IMR-90 (cell line): ENCODE measurements at regions not wholly inside any gene's neighbourhood (a gene's known extent, or its start where the extent isn't known, plus 50 kb on each side); places are given as distances from the start of the nearest gene placed in this dataset.

Experiments
- ATAC-seq: fragments of 200-7000 bp; cut with Tn5 transposase; 2 replicates; pipeline ENCODE4 v1.9.1; 2020; ENCODE audit warnings: low read depth, mild to moderate bottlenecking, moderate library complexity
- BruUV-seq: library from RNA; stranded (reverse); fragments of 400-500 nt; replicated peaks from 2 replicates; lab custom pipeline; 2021; lab: Mats Ljungman, UMichigan
- CTCF ChIA-PET: fragments of 300-600 bp; formaldehyde crosslinking; extraction: SDS; loops from one replicate; lab custom pipeline; 2021; ENCODE audit warnings: antibody characterized with exemption; lab: Yijun Ruan, JAX
- POLR2A ChIA-PET: fragments of 300-600 bp; sonication (Branson Sonifier 250); formaldehyde crosslinking; loops from one replicate; lab custom pipeline; 2022; ENCODE audit warnings: antibody characterized with exemption; ENCODE audit not compliant: unreplicated experiment; lab: Charles Lee
- DNase-seq: peaks from one replicate; pipeline ENCODE4 v3.0.0; 2013
- H2AFZ ChIP-seq: replicated peaks from 2 replicates; pipeline ENCODE3; 2013; ENCODE audit warnings: low read length, mild to moderate bottlenecking; ENCODE audit not compliant: poor library complexity
- H2AK5ac ChIP-seq: 2 replicates; pipeline ENCODE4 v1.6.1; 2013; ENCODE audit warnings: low read depth, low read length, inconsistent platforms
- H2AK9ac ChIP-seq: replicated peaks from 2 replicates; pipeline ENCODE3; 2013; ENCODE audit warnings: mild to moderate bottlenecking, low read depth, low read length, moderate library complexity; ENCODE audit not compliant: poor library complexity
- H2BK120ac ChIP-seq: 2 replicates; pipeline ENCODE4 v1.6.1; 2013; ENCODE audit warnings: low read depth, low read length, inconsistent platforms
- H2BK15ac ChIP-seq: 3 replicates; pipeline ENCODE4 v1.6.1; 2013; ENCODE audit warnings: low read depth, low read length, inconsistent platforms
- H2BK20ac ChIP-seq: 2 replicates; pipeline ENCODE4 v1.6.1; 2013; ENCODE audit warnings: low read depth, mild to moderate bottlenecking, inconsistent platforms, low read length, moderate library complexity
- H2BK5ac ChIP-seq: 2 replicates; pipeline ENCODE4 v1.6.1; 2013; ENCODE audit warnings: mild to moderate bottlenecking, low read depth, low read length, inconsistent platforms; ENCODE audit not compliant: poor library complexity, severe bottlenecking
- H3K14ac ChIP-seq: replicated peaks from 2 replicates; pipeline ENCODE4 v1.6.1; 2013; ENCODE audit warnings: low read depth, low read length, inconsistent platforms
- H3K18ac ChIP-seq: 2 replicates; pipeline ENCODE4 v1.6.1; 2013; ENCODE audit warnings: low read depth, low read length, control low read depth
- H3K23ac ChIP-seq: 2 replicates; pipeline ENCODE4 v1.6.1; 2013; ENCODE audit warnings: low read depth, low read length, inconsistent platforms
- H3K27ac ChIP-seq: 2 replicates; pipeline ENCODE4 v1.5.1; 2013; ENCODE audit warnings: mild to moderate bottlenecking, control low read depth, low read length; ENCODE audit not compliant: insufficient read depth
- H3K27me3 ChIP-seq: 2 replicates; pipeline ENCODE4 v1.6.1; 2013; ENCODE audit warnings: low read length; ENCODE audit not compliant: control insufficient read depth, insufficient read depth
- H3K36me3 ChIP-seq: 2 replicates; pipeline ENCODE4 v1.6.1; 2013; ENCODE audit warnings: low read length, mixed read lengths; ENCODE audit not compliant: control insufficient read depth, insufficient read depth
- H3K4ac ChIP-seq: 2 replicates; pipeline ENCODE4 v1.6.1; 2013; ENCODE audit warnings: low read depth, low read length, inconsistent platforms
- H3K4me1 ChIP-seq: 2 replicates; pipeline ENCODE4 v1.6.1; 2013; ENCODE audit warnings: low read length, mixed read lengths; ENCODE audit not compliant: control insufficient read depth, insufficient read depth
- H3K4me2 ChIP-seq: 2 replicates; pipeline ENCODE4 v1.6.1; 2013; ENCODE audit warnings: low read depth, mild to moderate bottlenecking, control low read depth, low read length, moderate library complexity
- H3K4me3 ChIP-seq: 2 replicates; pipeline ENCODE4 v1.5.1; 2013; ENCODE audit warnings: low read depth, mild to moderate bottlenecking, control low read depth, low read length, moderate library complexity; ENCODE audit not compliant: insufficient read depth
- H3K56ac ChIP-seq: 2 replicates; pipeline ENCODE4 v1.6.1; 2013; ENCODE audit warnings: low read length, inconsistent platforms; ENCODE audit not compliant: insufficient read depth; ENCODE audit errors: extremely low read depth
- H3K79me1 ChIP-seq, 2 experiments: 2 replicates each; pipeline ENCODE4 v1.6.1; 2013; ENCODE audit warnings: low read length in 2 of 2, inconsistent platforms in 1 of 2, low read depth in 1 of 2
- H3K9ac ChIP-seq: 2 replicates; pipeline ENCODE4 v1.6.1; 2013; ENCODE audit warnings: low read depth, low read length, control low read depth
- H3K9me1 ChIP-seq: 2 replicates; pipeline ENCODE4 v1.6.1; 2013; ENCODE audit warnings: low read length, inconsistent platforms; ENCODE audit not compliant: insufficient read depth
- H3K9me3 ChIP-seq: 2 replicates; pipeline ENCODE4 v1.6.1; 2013; ENCODE audit warnings: low read length; ENCODE audit not compliant: control insufficient read depth, insufficient read depth
- H4K20me1 ChIP-seq: 2 replicates; pipeline ENCODE4 v1.6.1; 2013; ENCODE audit warnings: low read length, inconsistent platforms; ENCODE audit not compliant: insufficient read depth
- H4K5ac ChIP-seq: 2 replicates; pipeline ENCODE4 v1.6.1; 2013; ENCODE audit warnings: mild to moderate bottlenecking, low read depth, low read length, control low read depth
- H4K8ac ChIP-seq, 2 experiments: 2 replicates each; pipeline ENCODE4 v1.6.1; 2013; ENCODE audit warnings: low read depth in 2 of 2, low read length in 2 of 2, control low read depth in 1 of 2, inconsistent platforms in 1 of 2
- H4K91ac ChIP-seq: 2 replicates; pipeline ENCODE4 v1.6.1; 2013; ENCODE audit warnings: low read depth, low read length, inconsistent platforms; ENCODE audit not compliant: insufficient read depth
- CEBPB ChIP-seq: IDR thresholded peaks from 2 replicates; pipeline ENCODE4 v1.6.1; 2012; ENCODE audit warnings: low read depth, low read length, improper control_type of control experiment
- CHD1 ChIP-seq: IDR thresholded peaks from 2 replicates; pipeline ENCODE4 v1.6.1; 2012; ENCODE audit warnings: low read depth, low read length, improper control_type of control experiment
- ELK1 ChIP-seq: fragments of 150-350 bp; IDR thresholded peaks from 2 replicates; pipeline ENCODE4 v1.6.1; 2016; ENCODE audit warnings: low read depth, mild to moderate bottlenecking, low read length, moderate library complexity, borderline replicate concordance
- FOS ChIP-seq: fragments of 150-350 bp; IDR thresholded peaks from 2 replicates; pipeline ENCODE4 v1.6.1; 2016; ENCODE audit warnings: low read depth, low read length
- MAZ ChIP-seq: IDR thresholded peaks from 2 replicates; pipeline ENCODE4 v1.6.1; 2012; ENCODE audit warnings: low read depth, mild to moderate bottlenecking, low read length, improper control_type of control experiment, moderate library complexity, borderline replicate concordance
- NFE2L2 ChIP-seq: fragments of 150-350 bp; IDR thresholded peaks from 2 replicates; pipeline ENCODE4 v1.6.1; 2016; ENCODE audit warnings: low read depth, mild to moderate bottlenecking, low read length
- POLR2A ChIP-seq: IDR thresholded peaks from 2 replicates; pipeline ENCODE4 v1.6.1; 2012; ENCODE audit warnings: mild to moderate bottlenecking, low read depth, low read length
- RAD21 ChIP-seq: IDR thresholded peaks from 2 replicates; pipeline ENCODE4 v1.6.1; 2012; ENCODE audit warnings: low read length, improper control_type of control experiment
- RCOR1 ChIP-seq: IDR thresholded peaks from 2 replicates; pipeline ENCODE4 v1.6.1; 2012; ENCODE audit warnings: mild to moderate bottlenecking, low read length, improper control_type of control experiment; ENCODE audit not compliant: insufficient replicate concordance
- RFX5 ChIP-seq: IDR thresholded peaks from 2 replicates; pipeline ENCODE4 v1.8.0; 2012; ENCODE audit warnings: low read depth, mild to moderate bottlenecking, low read length, moderate library complexity
- USF2 ChIP-seq: fragments of 150-350 bp; IDR thresholded peaks from 2 replicates; pipeline ENCODE4 v1.6.1; 2017; ENCODE audit warnings: mild to moderate bottlenecking, antibody characterized with exemption, low read length, low read depth
- WGBS, 2 experiments: methylation state at CpG; one replicate each; pipeline versions ENCODE4 v1.1.5 to v1.1.7; 2013; ENCODE audit warnings: missing lambda C conversion rate in 2 of 2; ENCODE audit not compliant: insufficient read length in 1 of 2; ENCODE audit errors: extremely low coverage in 2 of 2; 5-methylcytosine and 5-hydroxymethylcytosine counted together
- dilution Hi-C: fragments of 300-500 bp; cut with HindIII; formaldehyde crosslinking; loops from one replicate; pipeline ENCODE4 v1.14.3; 2018; ENCODE audit warnings: low sequenced_read_pairs; ENCODE audit not compliant: unreplicated experiment
- in situ Hi-C: fragments of 300-500 bp; cut with MboI; formaldehyde crosslinking; loops from 3 replicates; pipeline ENCODE4 v1.14.3; 2019; ENCODE audit warnings: low sequenced_read_pairs, inconsistent platforms, mixed read lengths
- intact Hi-C: fragments of 100-400 bp; cut with micrococcal nuclease; formaldehyde crosslinking; loops from 2 replicates; pipeline ENCODE4 v1.10.0; 2022
- TF ChIP-seq, protein P1 (sequence below): conservative IDR thresholded peaks from 2 replicates; pipeline ENCODE4 v1.5.1; 2012; ENCODE audit warnings: mild to moderate bottlenecking, low read depth, low read length, improper control_type of control experiment

DNA sequence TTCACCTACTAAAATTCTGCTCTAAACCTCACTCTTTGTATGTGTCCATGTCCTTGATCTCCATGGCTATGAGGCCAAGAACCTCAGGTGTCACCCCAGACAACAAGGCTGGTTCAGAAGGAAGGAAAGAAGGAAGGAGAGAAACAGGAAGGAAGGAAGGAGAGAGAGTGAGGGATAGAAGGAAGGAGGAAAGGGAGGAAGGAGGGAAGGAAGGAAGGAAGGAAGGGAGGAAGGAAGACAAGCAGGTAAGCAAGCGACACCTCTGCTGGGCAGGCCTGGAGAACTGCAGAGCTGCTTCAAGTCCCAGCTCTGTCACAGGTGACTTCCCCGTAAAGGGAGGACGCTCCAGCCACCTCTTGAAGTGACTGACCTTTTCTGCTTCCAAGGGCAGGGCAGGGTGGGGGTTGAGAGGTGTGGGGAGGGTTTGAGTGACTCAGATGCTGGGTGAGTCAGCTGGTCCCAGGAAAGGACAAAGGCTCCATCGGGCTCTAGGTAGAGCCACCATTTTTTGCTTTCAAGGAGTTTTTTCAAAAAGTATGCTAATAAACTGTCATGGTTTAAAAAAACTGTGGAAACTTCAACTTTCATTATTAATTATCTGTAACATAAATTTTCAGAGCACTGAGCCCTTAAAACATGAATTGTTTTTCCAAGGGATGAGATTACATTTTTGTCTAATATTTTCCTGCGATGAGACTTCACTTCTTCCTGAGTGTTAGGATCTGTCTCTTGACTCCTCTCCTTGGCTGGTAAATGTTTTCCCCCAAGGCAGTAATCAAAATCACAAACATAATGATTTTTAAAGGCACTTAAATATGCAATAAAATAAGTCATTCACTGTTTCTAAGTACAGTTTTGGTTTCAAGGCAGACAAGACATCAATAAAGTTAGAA lies 90.1 kb upstream of the L3MBTL4 start (continued):
- no peak for TF ChIP-seq POLR2A

DNA sequence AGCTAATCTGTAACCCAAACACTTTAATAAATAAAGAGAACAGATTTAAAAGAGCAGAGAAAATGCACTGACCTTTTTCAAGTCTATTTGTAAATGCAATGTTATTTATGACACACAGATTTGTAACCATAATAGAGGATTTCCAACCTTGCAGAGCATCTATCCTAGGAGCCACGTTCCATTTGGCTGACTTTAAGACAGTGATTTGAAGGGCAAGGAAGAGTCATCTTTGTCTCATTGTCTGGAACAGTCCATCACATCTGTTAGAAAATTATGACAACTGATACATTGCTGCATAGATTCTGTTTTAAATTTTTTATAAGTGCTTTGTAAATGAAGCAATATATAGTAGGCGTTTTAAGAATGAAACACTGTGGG lies 90.8 kb upstream of the L3MBTL4 start:
- H2BK5ac ChIP-seq: no peak overlapping the region
- H3K4ac ChIP-seq: no peak overlapping the region
- H4K91ac ChIP-seq: no peak overlapping the region
- no peak overlapping the region for H2AFZ ChIP-seq
- WGBS, 2 experiments: no CpG with 5 or more reads among the region's 2 CpGs
- H3K18ac ChIP-seq: no peak overlapping the region
- H2BK120ac ChIP-seq: no peak overlapping the region
- no peaks in the 10 kb centered on the region for H3K79me1 ChIP-seq
- H3K4me1 ChIP-seq: no peaks in the 10 kb centered on the region; the same call in 1 of the 2 replicates
- H2BK15ac ChIP-seq: no peak overlapping the region
- no peak for ATAC-seq
- no peak overlapping the region for H2AK5ac ChIP-seq
- dilution Hi-C loops: no loop called here
- no peak overlapping the region for H4K8ac ChIP-seq
- H3K27me3 ChIP-seq: no peaks in the 10 kb centered on the region
- H4K5ac ChIP-seq: no peak overlapping the region
- H3K23ac ChIP-seq: no peak overlapping the region
- H3K27ac ChIP-seq: no peak overlapping the region
- no peaks in the 10 kb centered on the region for H3K36me3 ChIP-seq
- no peak overlapping the region for H3K56ac ChIP-seq
- POLR2A ChIA-PET: no interaction called here
- no peaks in the 10 kb centered on the region for H3K9me3 ChIP-seq
- in situ Hi-C loops: loop anchor here (25.0 kb wide), 1 partner anchor 643 kb away; no protein-coding TSS in a partner anchor
- no peak overlapping the region for H3K9ac ChIP-seq
- CTCF ChIA-PET: no interaction called here
- no peak overlapping the region for H2AK9ac ChIP-seq
- H4K20me1 ChIP-seq: no peaks in the 10 kb centered on the region
- H3K4me3 ChIP-seq: no peak overlapping the region
- H2BK20ac ChIP-seq: no peak overlapping the region
- no peak for TF ChIP-seq MAZ
- no peak for TF ChIP-seq USF2
- TF ChIP-seq RFX5: no peak
- TF ChIP-seq FOS: no peak
- TF ChIP-seq POLR2A: no peak
- TF ChIP-seq RAD21: no peak
- TF ChIP-seq RCOR1: no peak
- no peak for TF ChIP-seq NFE2L2
- TF ChIP-seq ELK1: no peak
- TF ChIP-seq CHD1: no peak
- no peak for TF ChIP-seq CEBPB
- TF ChIP-seq, protein P1, sequence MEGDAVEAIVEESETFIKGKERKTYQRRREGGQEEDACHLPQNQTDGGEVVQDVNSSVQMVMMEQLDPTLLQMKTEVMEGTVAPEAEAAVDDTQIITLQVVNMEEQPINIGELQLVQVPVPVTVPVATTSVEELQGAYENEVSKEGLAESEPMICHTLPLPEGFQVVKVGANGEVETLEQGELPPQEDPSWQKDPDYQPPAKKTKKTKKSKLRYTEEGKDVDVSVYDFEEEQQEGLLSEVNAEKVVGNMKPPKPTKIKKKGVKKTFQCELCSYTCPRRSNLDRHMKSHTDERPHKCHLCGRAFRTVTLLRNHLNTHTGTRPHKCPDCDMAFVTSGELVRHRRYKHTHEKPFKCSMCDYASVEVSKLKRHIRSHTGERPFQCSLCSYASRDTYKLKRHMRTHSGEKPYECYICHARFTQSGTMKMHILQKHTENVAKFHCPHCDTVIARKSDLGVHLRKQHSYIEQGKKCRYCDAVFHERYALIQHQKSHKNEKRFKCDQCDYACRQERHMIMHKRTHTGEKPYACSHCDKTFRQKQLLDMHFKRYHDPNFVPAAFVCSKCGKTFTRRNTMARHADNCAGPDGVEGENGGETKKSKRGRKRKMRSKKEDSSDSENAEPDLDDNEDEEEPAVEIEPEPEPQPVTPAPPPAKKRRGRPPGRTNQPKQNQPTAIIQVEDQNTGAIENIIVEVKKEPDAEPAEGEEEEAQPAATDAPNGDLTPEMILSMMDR: no peak
- DNase-seq: no peak
- no peak overlapping the region for H3K4me2 ChIP-seq
- intact Hi-C loops: no loop called here
- no peaks in the 10 kb centered on the region for H3K9me1 ChIP-seq
- no TSS peak for BruUV-seq
- no peak overlapping the region for H3K14ac ChIP-seq
